Spleen (tissue), 11 donors: ENCODE measurements at regions not wholly inside any gene's neighbourhood (a gene's known extent, or its start where the extent isn't known, plus 50 kb on each side); places are given as distances from the start of the nearest gene placed in this dataset.

Source experiments
- DNase-seq: peaks from one replicate; pipeline ENCODE4 v3.0.0-alpha.2; 2020
- H3K27ac ChIP-seq, 8 donors: fragments of 200-600 bp; sonication (generic) in 7 of 8; 1 replicate in 4 of 8; 2 replicates in 4 of 8; pipeline versions ENCODE4 v1.5.0 to v1.8.0; 2016 to 2021; ENCODE audit warnings: inconsistent platforms in 4 of 8, mild to moderate bottlenecking in 4 of 8, moderate library complexity in 1 of 8
- H3K27me3 ChIP-seq, 7 donors: fragments of 200-600 bp; sonication (generic) in 6 of 7; replicated peaks in 1 of 7; 1 replicate in 4 of 7; 2 replicates in 3 of 7; pipeline versions ENCODE4 v1.5.0 to v1.8.0; 2016 to 2021; ENCODE audit warnings: inconsistent platforms in 3 of 7, mild to moderate bottlenecking in 1 of 7
- H3K36me3 ChIP-seq, 6 donors: fragments of 200-600 bp; sonication (generic) in 5 of 6; 1 replicate in 4 of 6; 2 replicates in 2 of 6; pipeline versions ENCODE4 v1.5.0 to v1.8.0; 2016 to 2021; ENCODE audit warnings: inconsistent platforms in 2 of 6
- H3K4me1 ChIP-seq, 6 donors: fragments of 200-600 bp; sonication (generic) in 5 of 6; 1 replicate in 3 of 6; 2 replicates in 3 of 6; pipeline versions ENCODE4 v1.5.0 to v1.8.0; 2016 to 2021; ENCODE audit warnings: inconsistent platforms in 3 of 6
- H3K4me3 ChIP-seq, 8 donors: fragments of 200-600 bp; sonication (generic) in 7 of 8; 1 replicate in 4 of 8; 2 replicates in 4 of 8; pipeline versions ENCODE4 v1.5.0 to v1.8.0; 2016 to 2021; ENCODE audit warnings: inconsistent platforms in 4 of 8, mild to moderate bottlenecking in 4 of 8, moderate library complexity in 2 of 8
- H3K9me3 ChIP-seq, 8 donors: fragments of 200-600 bp; sonication (generic) in 7 of 8; 1 replicate in 4 of 8; 2 replicates in 4 of 8; pipeline versions ENCODE4 v1.5.0 to v1.8.0; 2016 to 2021; ENCODE audit warnings: inconsistent platforms in 4 of 8
- POLR2A ChIP-seq, 3 donors: fragments of 450-650 bp; IDR thresholded peaks; one replicate each; pipeline ENCODE4 v1.5.1; 2017; ENCODE audit warnings: antibody characterized with exemption in 3 of 3, mild to moderate bottlenecking in 1 of 3
- POLR2AphosphoS5 ChIP-seq, 3 donors: sonication (generic); formaldehyde crosslinking; IDR thresholded peaks; one replicate each; pipeline ENCODE4 v1.5.1; 2017; ENCODE audit warnings: antibody characterized with exemption in 3 of 3
- WGBS, 5 donors: extraction: QIAGEN DNeasy Blood & Tissue Kit in 3 of 5; methylation state at CpG; one replicate each; pipeline versions ENCODE4 v1.1.5 to v1.1.7; 2013 to 2018; 5-methylcytosine and 5-hydroxymethylcytosine counted together
- intact Hi-C: fragments of 100-400 bp; cut with DNase I; formaldehyde crosslinking; loops from one replicate; pipeline ENCODE4 v1.15.0; 2023; ENCODE audit warnings: low total_unique reads
- TF ChIP-seq, protein P1 (sequence below), 11 experiments: fragments of 200-600 bp in 7 of 11; fragments of 450-650 bp in 4 of 11; sonication (generic) in 4 of 11; IDR thresholded peaks in 8 of 11; conservative IDR thresholded peaks in 3 of 11; 1 replicate in 7 of 11; 2 replicates in 4 of 11; pipeline versions ENCODE4 v1.4.0 to v1.8.0; 2016 to 2021; ENCODE audit warnings: antibody characterized with exemption in 11 of 11, inconsistent platforms in 4 of 11, mild to moderate bottlenecking in 1 of 11
- donor health status: healthy with polysubstance abuse.
- donor health status: DM: no; HTN: no; CAD: no; lungs with moderate emphysema.
- donor health status: DM: no; HTN: no; CAD: no.
- donor health status: Bipolar disorder and iron deficiency.
- donor health status: healthy.
- donor health status: DM: no; HTN: no; CAD: no.
- donor health status: DM: yes; HTN: yes; CAD: no.

DNA sequence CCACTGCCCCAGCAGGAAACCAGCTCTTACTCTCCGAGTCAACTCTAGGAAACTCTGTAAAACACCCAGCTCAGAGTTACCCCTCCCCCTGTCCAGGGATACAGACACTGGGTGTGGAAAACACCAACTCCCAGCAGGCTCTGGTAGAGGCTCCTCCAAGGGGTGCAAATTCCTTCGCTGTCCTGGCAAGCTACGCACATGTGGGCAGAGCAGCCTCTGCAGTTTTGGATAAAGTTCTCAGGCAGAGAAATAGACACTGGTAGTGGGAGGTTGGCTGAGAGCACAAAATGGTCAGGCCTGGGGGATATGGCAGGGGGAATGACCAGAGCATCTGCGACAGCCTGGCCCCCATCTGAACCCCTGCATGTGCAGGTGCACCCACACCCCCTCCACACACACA is 146.9 kb upstream of the SDK2 start:
- H3K9me3 ChIP-seq = no peaks in the 10 kb centered on the region
- TF ChIP-seq, protein P1, sequence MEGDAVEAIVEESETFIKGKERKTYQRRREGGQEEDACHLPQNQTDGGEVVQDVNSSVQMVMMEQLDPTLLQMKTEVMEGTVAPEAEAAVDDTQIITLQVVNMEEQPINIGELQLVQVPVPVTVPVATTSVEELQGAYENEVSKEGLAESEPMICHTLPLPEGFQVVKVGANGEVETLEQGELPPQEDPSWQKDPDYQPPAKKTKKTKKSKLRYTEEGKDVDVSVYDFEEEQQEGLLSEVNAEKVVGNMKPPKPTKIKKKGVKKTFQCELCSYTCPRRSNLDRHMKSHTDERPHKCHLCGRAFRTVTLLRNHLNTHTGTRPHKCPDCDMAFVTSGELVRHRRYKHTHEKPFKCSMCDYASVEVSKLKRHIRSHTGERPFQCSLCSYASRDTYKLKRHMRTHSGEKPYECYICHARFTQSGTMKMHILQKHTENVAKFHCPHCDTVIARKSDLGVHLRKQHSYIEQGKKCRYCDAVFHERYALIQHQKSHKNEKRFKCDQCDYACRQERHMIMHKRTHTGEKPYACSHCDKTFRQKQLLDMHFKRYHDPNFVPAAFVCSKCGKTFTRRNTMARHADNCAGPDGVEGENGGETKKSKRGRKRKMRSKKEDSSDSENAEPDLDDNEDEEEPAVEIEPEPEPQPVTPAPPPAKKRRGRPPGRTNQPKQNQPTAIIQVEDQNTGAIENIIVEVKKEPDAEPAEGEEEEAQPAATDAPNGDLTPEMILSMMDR (IDR thresholded peaks at IDR 0.05 in 8 of 11, conservative IDR thresholded peaks at IDR 0.05 in 3 of 11) = no peak
- no peak for TF ChIP-seq POLR2A (IDR thresholded peaks at IDR 0.05)
- TF ChIP-seq POLR2AphosphoS5 (IDR thresholded peaks at IDR 0.05) = no peak
- intact Hi-C loops = no loop called here
- no peak overlapping the region for H3K4me3 ChIP-seq
- H3K36me3 ChIP-seq = no peaks in the 10 kb centered on the region
- peaks cover 0 to 30% (median 0%) of the 10 kb centered on the region in 7 donors for H3K27me3 ChIP-seq
- no peaks in the 10 kb centered on the region for H3K4me1 ChIP-seq
- no peak overlapping the region for H3K27ac ChIP-seq
- 79 to 88% (median 81%) methylated on average over 4 of the region's 4 CpGs for WGBS, 5 donors
- DNase-seq = no peak

DNA sequence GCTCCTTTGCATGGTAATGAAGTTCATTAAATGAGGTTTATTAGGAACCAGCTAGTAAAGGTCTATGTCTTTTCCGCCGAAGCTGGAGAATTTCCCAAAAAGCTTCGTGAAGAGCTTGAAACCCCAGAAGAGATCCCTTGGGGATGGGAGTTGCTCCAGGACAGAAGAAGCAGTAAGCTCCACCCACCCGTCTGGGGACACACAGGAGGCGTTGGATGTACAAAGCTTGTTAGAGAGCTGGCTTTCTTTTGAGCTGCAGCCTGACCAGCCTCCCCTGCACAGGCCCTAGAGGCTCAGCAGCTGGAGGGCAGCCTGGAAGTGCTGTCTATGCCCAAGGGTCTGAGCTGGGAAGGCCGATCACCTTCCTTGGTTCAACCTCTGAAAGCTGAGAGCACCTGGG is 147.4 kb upstream of the SDK2 start:
- Histone ChIP-seq H3K9me3 (no peaks in the 10 kb centered on the region), H3K4me3 (no peak overlapping the region), H3K27ac (no peak overlapping the region), H3K4me1 (no peaks in the 10 kb centered on the region), H3K27me3 (peaks cover 0 to 25% (median 0%) of the 10 kb centered on the region in 7 donors), H3K36me3 (no peaks in the 10 kb centered on the region)
- intact Hi-C loops = no loop called here
- WGBS, 5 donors = 85 to 90% (median 88%) methylated on average over 6 of the region's 6 CpGs
- TF ChIP-seq, protein P1 (IDR thresholded peaks at IDR 0.05 in 8 of 11, conservative IDR thresholded peaks at IDR 0.05 in 3 of 11) = no peak
- TF ChIP-seq POLR2A (IDR thresholded peaks at IDR 0.05) (no peak), POLR2AphosphoS5 (IDR thresholded peaks at IDR 0.05) (no peak)
- DNase-seq = no peak

DNA sequence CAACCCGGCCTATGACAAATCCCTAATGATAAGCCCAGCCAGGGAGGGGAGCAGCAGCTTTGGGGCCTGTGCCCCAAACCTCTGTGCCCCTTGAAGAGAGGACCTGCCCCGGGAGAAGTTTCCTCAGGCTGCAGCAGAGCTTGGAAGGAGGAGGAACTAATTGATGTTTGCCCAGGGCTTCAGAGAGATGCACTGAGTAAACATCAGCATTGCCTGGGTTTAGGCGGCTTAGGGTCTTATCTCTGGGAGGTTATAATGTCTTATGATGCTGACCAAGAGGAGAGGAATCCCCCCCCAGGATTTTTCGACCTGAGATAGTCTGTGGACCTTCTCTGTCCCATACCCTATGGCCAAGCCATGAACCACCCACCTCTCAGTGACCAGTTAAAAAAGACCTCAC is 148.7 kb upstream of the SDK2 start:
- H3K27ac ChIP-seq = no peak overlapping the region
- H3K4me3 ChIP-seq = no peak overlapping the region
- H3K27me3 ChIP-seq = peaks cover 0 to 25% (median 0%) of the 10 kb centered on the region in 7 donors
- 67 to 81% (median 70%) methylated on average over 4 of the region's 4 CpGs for WGBS, 5 donors
- intact Hi-C loops = no loop called here
- no peak for TF ChIP-seq POLR2A (IDR thresholded peaks at IDR 0.05)
- no peak for TF ChIP-seq POLR2AphosphoS5 (IDR thresholded peaks at IDR 0.05)
- TF ChIP-seq, protein P1 (IDR thresholded peaks at IDR 0.05 in 8 of 11, conservative IDR thresholded peaks at IDR 0.05 in 3 of 11) = no peak
- no peaks in the 10 kb centered on the region for H3K4me1 ChIP-seq
- no peak for DNase-seq
- H3K9me3 ChIP-seq = no peaks in the 10 kb centered on the region
- H3K36me3 ChIP-seq = no peaks in the 10 kb centered on the region

DNA sequence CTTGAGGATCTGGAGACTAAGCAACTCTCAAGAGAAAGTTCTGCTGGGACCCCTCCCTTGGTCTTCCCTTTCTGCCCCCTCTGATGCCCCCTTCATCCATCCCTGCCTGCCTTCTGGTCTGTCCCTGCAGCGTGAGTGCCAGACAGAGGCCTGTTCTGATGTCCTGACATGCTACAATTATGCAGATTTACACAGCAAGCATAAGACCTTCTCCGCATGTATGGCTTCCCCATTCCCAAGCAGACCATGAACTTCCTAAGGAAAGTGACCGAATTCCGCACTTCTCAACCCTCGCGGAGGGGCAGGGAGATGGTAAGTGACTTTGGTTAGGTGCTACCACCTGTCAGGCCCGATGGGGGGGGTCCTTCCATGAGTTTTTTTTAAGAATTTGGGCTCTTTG is 150.1 kb upstream of the SDK2 start:
- H3K27ac ChIP-seq = no peak overlapping the region
- DNase-seq = no peak
- H3K4me1 ChIP-seq = no peaks in the 10 kb centered on the region
- no peaks in the 10 kb centered on the region for H3K36me3 ChIP-seq
- H3K4me3 ChIP-seq = no peak overlapping the region
- intact Hi-C loops = no loop called here
- WGBS, 5 donors = 65 to 92% (median 75%) methylated on average over 7 of the region's 7 CpGs
- H3K9me3 ChIP-seq = no peaks in the 10 kb centered on the region
- H3K27me3 ChIP-seq = peaks cover 0 to 38% (median 0%) of the 10 kb centered on the region in 7 donors
- TF ChIP-seq, protein P1 (IDR thresholded peaks at IDR 0.05 in 8 of 11, conservative IDR thresholded peaks at IDR 0.05 in 3 of 11) = no peak
- TF ChIP-seq POLR2AphosphoS5 (IDR thresholded peaks at IDR 0.05) (no peak), POLR2A (IDR thresholded peaks at IDR 0.05) (no peak)
